Bronchial epithelial cell (primary cell): ENCODE measurements at regions not wholly inside any gene's neighbourhood (a gene's known extent, or its start where the extent isn't known, plus 50 kb on each side); places are given as distances from the start of the nearest gene placed in this dataset.

Source experiments
- DNase-seq: peaks from one replicate; pipeline ENCODE4 v3.0.0-alpha.2; 2010; ENCODE audit warnings: low read depth
- FAIRE-seq: peaks from 2 replicates; lab custom pipeline; 2011; peaks lifted over from hg19 to GRCh38; lab: Jason Lieb, UNC
- H3K27me3 ChIP-seq: 2 replicates; pipeline ENCODE4 v1.5.1; 2011; ENCODE audit warnings: low read length; ENCODE audit not compliant: control insufficient read depth, insufficient read depth
- H3K36me3 ChIP-seq: 2 replicates; pipeline ENCODE4 v1.5.1; 2011; ENCODE audit warnings: low read length; ENCODE audit not compliant: control insufficient read depth, insufficient read depth
- H3K4me3 ChIP-seq: 2 replicates; pipeline ENCODE4 v1.5.1; 2011; ENCODE audit warnings: mild to moderate bottlenecking, low read depth, low read length, control low read depth
- CTCF ChIP-seq: IDR thresholded peaks from 2 replicates; pipeline ENCODE4 v1.5.1; 2011; ENCODE audit warnings: mild to moderate bottlenecking, moderate library complexity, low read length, control low read depth, inconsistent platforms; ENCODE audit not compliant: insufficient read depth, severe bottlenecking

DNA sequence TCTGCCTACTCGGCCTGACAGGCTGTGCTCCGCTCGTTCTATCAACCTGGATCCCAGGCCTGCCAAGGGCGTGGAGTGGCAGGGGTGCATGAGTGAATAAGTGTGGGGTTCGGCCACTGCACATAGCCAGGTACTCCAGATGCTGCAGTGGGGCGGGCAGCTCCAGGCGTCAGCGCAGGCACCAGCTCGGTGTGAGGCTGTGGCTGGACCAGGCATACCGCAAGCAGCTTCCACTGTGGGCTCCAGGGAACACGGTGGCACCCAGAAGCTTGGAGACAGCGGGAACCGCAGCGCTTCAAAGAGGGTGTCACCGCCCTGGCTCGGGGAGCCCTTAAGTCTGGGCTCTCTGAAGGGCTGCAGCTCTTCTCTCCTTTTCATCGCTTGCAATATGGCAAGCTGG is 1630.2 kb downstream of the OLFM4 start:
- DNase-seq, result no peak
- Histone ChIP-seq H3K36me3 (no peaks in the 10 kb centered on the region), H3K4me3 (no peak overlapping the region), H3K27me3 (no peaks in the 10 kb centered on the region)
- no peak for FAIRE-seq
- no peak for TF ChIP-seq CTCF

DNA sequence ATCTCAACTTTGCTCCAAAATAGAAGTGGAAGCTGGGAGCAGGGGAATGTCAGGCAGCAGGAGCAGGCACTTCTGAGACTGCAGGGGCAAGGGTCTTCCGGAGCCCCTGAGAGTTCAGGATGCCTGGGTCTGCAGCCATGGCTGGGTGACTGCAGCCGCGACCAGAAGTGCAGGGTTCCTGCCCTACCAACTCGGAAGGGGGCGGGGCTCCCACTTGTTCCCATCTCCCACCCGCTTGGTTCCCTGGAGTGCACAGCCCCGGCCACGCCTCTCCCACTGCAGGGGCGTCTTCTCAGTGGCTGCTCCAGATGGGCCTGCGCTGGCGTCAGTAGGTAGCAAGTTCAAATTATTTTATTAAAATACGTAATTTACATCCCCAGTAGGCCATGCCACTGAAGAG is 1631.7 kb downstream of the OLFM4 start:
- no peak for TF ChIP-seq CTCF

DNA sequence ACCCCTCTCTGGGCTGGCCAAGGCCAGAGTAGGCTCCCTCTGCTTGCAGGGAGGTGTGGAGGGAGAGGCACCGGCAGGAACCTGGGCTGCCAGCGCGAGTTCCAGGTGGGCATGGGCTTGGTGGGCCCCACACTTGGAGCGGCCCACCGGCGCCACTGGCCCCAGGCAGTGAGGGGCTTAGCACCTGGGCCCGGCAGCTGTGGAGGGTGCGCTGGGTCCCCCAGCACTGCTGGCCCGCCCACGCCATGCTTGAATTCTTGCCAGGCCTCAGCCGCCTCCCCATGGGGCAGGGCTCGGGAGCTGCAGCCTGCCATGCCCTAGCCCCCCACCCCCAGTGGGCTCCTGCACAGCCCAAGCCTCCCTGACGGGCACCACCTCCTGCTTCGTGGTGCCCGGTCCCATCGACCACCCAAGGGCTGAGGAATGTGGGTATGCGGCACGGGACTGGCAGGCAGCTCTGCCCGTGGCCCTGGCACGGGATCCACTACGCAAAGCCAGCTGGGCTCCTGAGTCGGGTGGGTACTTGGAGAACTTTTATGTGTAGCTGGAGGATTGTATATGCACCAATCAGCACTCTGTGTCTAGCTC is 1648.0 kb downstream of the OLFM4 start:
- DNase-seq, result no peak
- TF ChIP-seq CTCF, result no peak

More for the DNA sequence above, 1631.7 kb downstream of the OLFM4 start:
- no peak overlapping the region for H3K4me3 ChIP-seq
- no peaks in the 10 kb centered on the region for H3K27me3 ChIP-seq
- H3K36me3 ChIP-seq, result no peaks in the 10 kb centered on the region
- no peak for FAIRE-seq
- DNase-seq, result no peak

DNA sequence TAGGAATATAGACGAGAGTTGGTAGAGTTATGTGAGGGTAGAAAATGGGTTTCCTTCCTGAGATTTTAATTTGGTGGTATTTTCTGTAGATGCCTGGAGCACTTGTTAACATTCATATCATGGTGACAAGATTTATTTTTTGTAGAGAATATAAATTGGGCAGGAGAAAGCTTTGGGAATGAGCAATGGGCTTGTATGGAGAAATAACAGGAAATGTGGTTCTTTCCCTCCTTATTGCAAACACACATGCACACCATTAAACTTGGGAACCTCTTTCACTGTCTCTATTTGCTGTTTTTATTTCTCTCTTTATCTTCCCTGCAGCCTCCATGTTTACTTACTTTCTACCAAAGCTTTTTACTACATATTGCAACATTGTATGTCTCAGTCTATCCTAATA is 1653.6 kb downstream of the OLFM4 start:
- no peak for FAIRE-seq

More for the DNA sequence above, 1648.0 kb downstream of the OLFM4 start:
- Histone ChIP-seq H3K4me3 (no peak overlapping the region), H3K36me3 (no peaks in the 10 kb centered on the region), H3K27me3 (no peaks in the 10 kb centered on the region)
- FAIRE-seq, result no peak

GRCh38 chr13:54687173-54687572 is 1658.6 kb downstream of the OLFM4 start:
- H3K36me3 ChIP-seq, result no peaks in the 10 kb centered on the region
- no peaks in the 10 kb centered on the region for H3K27me3 ChIP-seq
- TF ChIP-seq CTCF, result no peak
- H3K4me3 ChIP-seq, result no peak overlapping the region
- no peak for FAIRE-seq
- peak; percentile 8 for DNase-seq

More for the DNA sequence above, 1653.6 kb downstream of the OLFM4 start:
- no peak for TF ChIP-seq CTCF
- no peak for DNase-seq
- H3K4me3 ChIP-seq, result no peak overlapping the region
- H3K36me3 ChIP-seq, result no peaks in the 10 kb centered on the region
- H3K27me3 ChIP-seq, result no peaks in the 10 kb centered on the region

GRCh38 chr13:54699831-54700230 is 1671.2 kb downstream of the OLFM4 start:
- Histone ChIP-seq H3K4me3 (no peak overlapping the region), H3K36me3 (no peaks in the 10 kb centered on the region), H3K27me3 (no peaks in the 10 kb centered on the region)
- FAIRE-seq, result no peak
- no peak for DNase-seq
- no peak for TF ChIP-seq CTCF
